GM20431 (cell line): ENCODE measurements at regions not wholly inside any gene's neighbourhood (a gene's known extent, or its start where the extent isn't known, plus 50 kb on each side); places are given as distances from the start of the nearest gene placed in this dataset.

Experiments used
- in situ Hi-C: fragments of 300-500 bp; cut with MseI, MboI; formaldehyde crosslinking; loops from one replicate; pipeline ENCODE4 v1.15.0; 2020; ENCODE audit warnings: low sequenced_read_pairs; ENCODE audit not compliant: unreplicated experiment

GRCh38 chr14:38481952-38482678 is 226.2 kb upstream of the CLEC14A start:
- in situ Hi-C loops, result no loop called here

DNA sequence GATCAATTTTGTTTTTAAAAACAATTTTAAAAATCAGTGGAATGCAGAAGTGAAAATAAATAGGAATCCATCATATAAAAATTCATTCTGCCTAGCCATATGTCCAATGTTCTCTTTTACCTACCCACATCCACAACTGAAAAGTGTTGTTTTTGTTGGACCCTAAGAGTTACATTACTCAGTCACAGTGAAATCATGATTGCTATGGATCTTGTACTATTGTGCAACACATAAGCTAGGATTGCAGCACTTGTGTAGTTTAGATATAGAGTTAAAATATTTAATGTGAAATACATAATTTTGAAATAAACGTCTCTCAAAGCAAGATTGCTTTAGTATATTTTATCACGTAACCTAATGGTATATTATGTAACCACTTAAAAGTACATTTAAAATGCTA is 213.3 kb upstream of the CLEC14A start:
- in situ Hi-C loops, result no loop called here

GRCh38 chr14:38442208-38442607 is 186.3 kb upstream of the CLEC14A start:
- in situ Hi-C loops, result no loop called here

- in situ Hi-C loops, result no loop called here
These were observed 176.3 kb upstream of the CLEC14A start for GRCh38 chr14:38432186-38432585.

DNA sequence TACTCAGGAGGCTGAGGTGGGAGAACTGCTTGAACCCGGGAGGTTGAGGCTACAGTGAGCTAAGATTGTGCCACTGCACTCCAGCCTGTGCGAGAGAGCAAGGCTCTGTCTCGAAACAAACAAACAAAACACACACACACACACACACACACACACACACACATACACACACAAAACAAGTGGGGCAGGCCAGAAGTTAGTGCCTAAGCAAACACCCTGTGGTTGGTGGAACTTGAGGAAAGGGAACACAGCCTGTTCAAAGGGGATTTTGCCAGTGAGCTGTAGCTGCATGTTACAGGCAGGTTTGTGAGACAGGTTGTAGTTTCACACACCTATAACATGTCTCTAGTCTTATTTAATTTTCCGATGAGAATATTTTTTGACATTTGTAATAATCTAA is 175.3 kb upstream of the CLEC14A start:
- in situ Hi-C loops, result no loop called here

- in situ Hi-C loops, result no loop called here
These were observed 174.6 kb upstream of the CLEC14A start for GRCh38 chr14:38430522-38430921.

DNA sequence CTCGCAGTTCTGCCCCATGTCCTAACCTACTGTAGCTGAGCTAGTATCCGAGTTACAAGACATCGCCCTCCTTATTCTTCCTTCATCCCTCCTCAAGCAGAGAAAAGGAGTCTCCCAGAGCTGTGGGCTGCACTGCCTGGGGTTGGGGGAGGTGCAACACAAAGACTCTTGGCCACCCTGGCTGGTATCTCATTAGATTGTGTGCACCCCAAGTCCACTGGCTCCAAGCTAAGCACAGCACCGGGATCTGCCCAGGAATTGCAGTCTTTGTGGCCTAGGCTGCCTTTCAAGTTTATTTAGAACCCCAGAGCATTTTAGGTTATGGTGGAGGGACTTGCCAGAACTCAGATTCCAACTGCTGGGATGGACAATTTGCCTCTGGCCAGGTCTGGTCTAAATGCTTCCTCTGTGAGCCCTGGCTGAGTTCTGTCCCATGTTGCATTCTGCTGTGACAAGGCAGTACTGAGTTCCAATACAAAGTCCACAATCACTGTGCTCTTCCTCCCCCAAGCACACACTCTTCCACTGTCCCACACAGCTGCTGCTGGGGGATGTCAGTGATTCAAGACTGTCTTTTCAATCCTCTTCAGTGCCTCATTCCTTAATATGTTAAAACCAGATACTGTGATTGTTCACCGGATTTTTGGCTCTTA is 169.6 kb upstream of the CLEC14A start:
- in situ Hi-C loops, result no loop called here

DNA sequence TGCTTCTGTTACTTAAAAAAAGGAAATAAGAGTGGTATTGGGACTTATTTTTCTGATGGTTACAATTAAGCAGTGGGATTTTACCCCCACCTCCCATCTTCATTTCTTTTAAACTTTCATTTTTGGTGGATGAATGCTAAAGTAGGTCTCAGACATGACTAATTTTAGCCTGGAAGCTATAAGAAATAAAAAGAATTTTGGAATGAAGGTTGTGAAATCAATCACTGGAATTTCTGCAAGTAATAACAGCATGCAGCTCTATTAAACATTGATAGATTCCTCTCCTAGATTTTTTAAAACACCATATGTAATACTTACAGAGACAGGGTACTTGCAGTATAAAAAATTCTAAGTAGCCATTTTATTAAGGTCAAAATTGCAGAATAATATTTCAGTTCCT is 164.2 kb upstream of the CLEC14A start:
- in situ Hi-C loops, result no loop called here

DNA sequence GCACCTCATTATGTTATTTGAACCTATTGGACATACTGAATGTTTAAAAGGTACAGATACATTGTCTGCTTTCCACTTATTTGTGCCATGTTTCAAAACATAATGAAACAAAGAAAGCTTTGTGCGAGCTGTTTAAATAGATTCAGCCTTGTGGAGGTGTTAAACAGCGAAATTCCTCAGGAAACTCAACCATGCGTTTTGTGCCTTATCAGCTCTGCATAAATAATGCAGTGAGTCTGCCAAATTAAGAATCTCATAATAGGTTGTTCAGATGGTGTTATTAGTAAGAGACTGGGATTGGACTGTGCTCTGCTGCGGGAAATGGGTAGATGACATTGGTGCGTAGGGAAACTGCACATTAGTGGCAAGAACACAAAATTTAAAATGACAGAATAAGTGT is 163.7 kb upstream of the CLEC14A start:
- in situ Hi-C loops, result no loop called here

GRCh38 chr14:38412654-38413053 is 156.8 kb upstream of the CLEC14A start:
- in situ Hi-C loops, result no loop called here

GRCh38 chr14:38410442-38410841 is 154.5 kb upstream of the CLEC14A start:
- in situ Hi-C loops, result no loop called here

DNA sequence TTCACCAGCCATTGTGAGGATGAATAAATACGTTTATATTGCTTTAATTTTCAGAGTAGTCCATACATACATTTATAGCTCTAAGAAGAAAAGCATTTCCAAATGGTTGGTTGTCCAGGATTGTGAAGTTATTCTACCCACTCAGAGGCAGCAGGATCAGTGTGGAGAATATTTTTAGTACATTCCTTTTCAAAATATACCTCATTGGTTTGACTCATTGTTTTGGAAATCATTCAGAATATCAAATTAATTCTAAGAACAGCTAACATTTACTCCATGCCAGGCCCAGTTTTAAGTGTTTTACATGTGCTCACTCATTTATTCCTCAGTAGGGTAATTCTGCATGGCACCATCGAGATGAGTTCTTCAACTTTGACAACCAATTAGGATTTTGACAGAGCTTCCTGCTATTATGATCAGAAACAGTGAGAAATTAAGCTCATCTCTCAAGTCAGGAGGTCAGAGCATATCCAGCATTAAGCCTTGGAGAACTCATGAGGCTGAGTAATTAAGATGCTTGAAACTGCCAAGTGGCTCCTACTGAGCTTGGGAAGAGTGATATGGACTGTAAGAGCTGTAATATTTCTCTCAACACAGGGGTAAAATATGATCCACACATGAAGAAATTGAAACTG is 153.3 kb upstream of the CLEC14A start:
- in situ Hi-C loops, result no loop called here

DNA sequence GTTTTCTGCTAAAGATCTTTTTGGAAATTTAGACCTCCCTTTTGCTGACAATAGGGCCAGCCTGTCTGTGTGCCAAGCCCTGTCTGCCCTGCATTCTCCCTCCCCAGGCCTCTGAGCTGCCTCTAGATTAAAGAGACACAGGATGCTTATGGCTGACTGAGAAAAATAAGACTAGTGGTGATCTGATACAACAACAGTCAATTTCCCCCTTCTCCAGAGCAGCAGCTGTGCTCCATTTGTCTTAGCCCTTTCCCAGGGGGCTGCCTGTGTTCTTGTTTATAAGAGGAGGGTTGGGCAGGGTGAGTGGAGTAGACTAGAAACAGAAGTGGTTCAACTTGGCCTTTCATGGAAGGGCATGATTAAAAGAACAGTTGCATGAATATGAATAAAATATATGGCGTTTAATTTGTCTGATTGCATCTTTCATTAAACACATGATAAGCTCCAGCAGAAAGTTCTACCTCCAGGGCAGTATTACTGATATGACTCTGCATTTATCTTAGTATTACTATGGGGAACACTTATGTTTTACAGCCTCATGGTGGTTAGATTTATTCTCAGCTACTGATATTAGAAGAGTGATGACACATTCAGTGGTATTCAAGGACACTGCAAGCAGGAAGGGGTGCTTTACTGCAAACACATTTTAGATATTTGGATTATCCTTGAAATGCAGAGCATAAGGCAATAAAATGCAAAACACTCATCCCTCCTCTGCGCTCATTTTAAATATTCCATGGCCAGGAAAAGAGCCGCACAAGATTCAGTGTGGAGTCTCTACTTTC is 150.2 kb upstream of the CLEC14A start:
- in situ Hi-C loops, result no loop called here

DNA sequence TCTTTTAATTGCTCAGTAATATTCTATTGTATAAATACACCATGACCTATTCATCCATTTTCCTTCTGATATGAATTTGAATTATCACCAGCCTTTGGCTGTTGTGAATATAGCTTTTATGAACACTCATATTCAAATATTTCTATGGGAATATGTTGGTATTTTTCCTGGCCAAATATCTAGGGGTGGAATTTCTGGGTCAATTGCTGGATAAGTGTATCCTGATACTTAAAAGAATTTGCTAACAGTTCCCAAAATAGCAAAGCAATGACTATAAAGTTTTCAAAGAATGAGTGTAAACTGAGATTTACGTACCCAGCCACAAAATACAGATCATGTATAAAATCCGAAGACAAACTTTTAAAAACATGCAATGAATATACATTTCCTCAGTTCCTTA is 148.7 kb upstream of the CLEC14A start:
- in situ Hi-C loops, result no loop called here

DNA sequence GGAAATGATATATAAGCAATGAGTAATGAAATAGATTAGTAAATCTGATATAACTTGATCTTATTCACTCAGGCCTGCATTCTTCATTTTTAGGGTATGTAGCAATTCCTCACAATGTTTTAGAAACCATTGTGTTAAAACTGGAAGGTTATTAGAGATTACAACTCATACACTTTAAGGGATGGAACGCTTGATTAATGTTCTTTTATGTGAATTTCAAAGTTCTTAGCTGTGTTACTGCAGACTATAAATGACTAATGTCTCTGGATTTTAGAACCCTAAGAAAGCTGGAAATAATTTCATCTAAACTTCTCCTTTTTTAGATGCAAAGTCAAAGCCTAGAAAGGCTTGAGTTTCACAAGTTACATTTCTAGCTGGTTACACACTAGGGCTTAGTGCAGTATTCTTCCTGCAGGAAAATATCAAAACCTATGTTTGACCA is 148.2 kb upstream of the CLEC14A start:
- in situ Hi-C loops, result no loop called here

DNA sequence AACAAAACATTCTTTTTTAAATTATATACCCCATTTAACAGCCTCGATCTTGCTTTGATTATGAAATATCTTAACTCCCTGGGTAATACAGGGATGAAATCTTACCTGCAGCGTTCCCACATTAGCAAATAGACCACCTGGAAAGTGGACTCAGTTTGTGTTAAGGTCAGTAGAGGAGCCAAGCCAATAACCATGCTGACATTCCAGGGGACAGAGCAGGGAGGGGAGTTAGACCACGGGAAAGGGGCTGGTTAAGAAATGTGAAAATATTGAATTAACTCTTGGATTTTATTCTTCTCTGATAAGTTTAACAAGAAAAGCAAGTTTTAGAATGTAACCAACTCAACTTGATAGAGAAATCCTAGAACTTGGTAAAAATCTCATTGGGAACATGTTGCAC is 144.9 kb upstream of the CLEC14A start:
- in situ Hi-C loops, result no loop called here

- in situ Hi-C loops, result no loop called here
These were observed 143.8 kb upstream of the CLEC14A start for GRCh38 chr14:38399652-38400051.

GRCh38 chr14:38394767-38395166 is 138.9 kb upstream of the CLEC14A start:
- in situ Hi-C loops, result no loop called here

DNA sequence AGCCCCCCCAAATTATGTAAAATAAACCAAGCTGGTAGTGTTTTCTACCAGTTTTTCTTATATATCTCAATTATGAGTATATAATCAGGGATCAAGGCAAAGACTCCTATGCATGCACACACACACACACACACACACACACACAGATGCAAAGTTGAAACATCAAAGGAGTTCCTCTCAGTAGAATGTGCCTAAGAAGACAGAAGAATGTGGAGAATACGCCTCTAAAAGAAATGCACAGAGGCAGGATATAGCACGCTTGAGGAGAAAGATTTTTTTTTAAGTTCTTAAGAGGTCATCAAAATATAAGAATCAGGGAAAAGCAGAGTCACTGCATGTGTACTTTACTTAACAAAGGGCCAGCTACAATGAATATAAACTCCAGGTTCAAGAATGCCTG is 138.2 kb upstream of the CLEC14A start:
- in situ Hi-C loops, result no loop called here

GRCh38 chr14:38391334-38391733 is 135.4 kb upstream of the CLEC14A start:
- in situ Hi-C loops, result no loop called here

- in situ Hi-C loops, result no loop called here
These were observed 133.8 kb upstream of the CLEC14A start for GRCh38 chr14:38389681-38390080.
